ENCODE measurements at regions not wholly inside any gene's neighbourhood (a gene's known extent, or its start where the extent isn't known, plus 50 kb on each side); places are given as distances from the start of the nearest gene placed in this dataset.

DNA sequence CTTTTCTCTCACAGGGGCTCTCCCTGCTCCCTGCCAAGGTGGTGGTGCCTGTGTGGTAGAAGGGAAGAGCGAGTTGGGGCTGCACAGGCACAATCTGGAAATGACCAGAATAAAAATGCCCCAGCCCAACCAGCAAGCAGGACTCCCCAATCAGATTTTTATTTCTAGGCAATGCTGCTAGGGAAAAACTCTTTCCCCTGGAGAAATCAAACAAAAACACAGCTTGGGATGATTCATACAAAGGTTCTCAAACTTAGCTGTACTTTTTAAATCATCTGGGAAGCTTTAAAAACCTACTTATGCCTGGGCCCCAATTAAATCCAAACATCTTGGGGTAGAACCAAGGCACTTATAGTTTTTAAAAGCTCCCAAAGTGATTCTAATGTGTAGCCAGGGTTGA is 243.2 kb downstream of the HTR7 start:
- H3K27ac Mint-ChIP-seq = no peak overlapping the region
- WGBS, 2 experiments (ENCODE audit: insufficient coverage in 1 of 2, insufficient read length in 1 of 2) = 88% methylated on average over 1 of the region's 1 CpG; no CpG with 5 or more reads in 1 of the 2 experiments

GRCh38 chr10:90621577-90621976 is 236.3 kb downstream of the HTR7 start:
- H3K9ac ChIP-seq (ENCODE audit: extremely low read depth, low read length, poor library complexity, severe bottlenecking) = no peak overlapping the region
- H3K36me3 Mint-ChIP-seq (ENCODE audit: low read depth) = no peaks in the 10 kb centered on the region
- no peaks in the 10 kb centered on the region for H3K27me3 Mint-ChIP-seq (ENCODE audit: insufficient read depth)
- peak; percentile 83 for DNase-seq
- no peaks in the 10 kb centered on the region for H3K4me1 Mint-ChIP-seq
- H3K4me3 ChIP-seq (ENCODE audit: low read length) = no peak overlapping the region
- TF ChIP-seq, protein P1, sequence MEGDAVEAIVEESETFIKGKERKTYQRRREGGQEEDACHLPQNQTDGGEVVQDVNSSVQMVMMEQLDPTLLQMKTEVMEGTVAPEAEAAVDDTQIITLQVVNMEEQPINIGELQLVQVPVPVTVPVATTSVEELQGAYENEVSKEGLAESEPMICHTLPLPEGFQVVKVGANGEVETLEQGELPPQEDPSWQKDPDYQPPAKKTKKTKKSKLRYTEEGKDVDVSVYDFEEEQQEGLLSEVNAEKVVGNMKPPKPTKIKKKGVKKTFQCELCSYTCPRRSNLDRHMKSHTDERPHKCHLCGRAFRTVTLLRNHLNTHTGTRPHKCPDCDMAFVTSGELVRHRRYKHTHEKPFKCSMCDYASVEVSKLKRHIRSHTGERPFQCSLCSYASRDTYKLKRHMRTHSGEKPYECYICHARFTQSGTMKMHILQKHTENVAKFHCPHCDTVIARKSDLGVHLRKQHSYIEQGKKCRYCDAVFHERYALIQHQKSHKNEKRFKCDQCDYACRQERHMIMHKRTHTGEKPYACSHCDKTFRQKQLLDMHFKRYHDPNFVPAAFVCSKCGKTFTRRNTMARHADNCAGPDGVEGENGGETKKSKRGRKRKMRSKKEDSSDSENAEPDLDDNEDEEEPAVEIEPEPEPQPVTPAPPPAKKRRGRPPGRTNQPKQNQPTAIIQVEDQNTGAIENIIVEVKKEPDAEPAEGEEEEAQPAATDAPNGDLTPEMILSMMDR (conservative IDR thresholded peaks at IDR 0.05) = no peak
- no peak overlapping the region for H3K4me3 Mint-ChIP-seq
- no peak overlapping the region for H3K27ac ChIP-seq (ENCODE audit: low read depth, low read length)
- H3K9me3 ChIP-seq (ENCODE audit: control insufficient read depth, low read length) = no peaks in the 10 kb centered on the region
- no peaks in the 10 kb centered on the region for H3K36me3 ChIP-seq (ENCODE audit: control insufficient read depth, insufficient read depth, low read length)
- 33 to 35% methylated on average over 2 of the region's 2 CpGs for WGBS, 2 experiments (ENCODE audit: insufficient coverage in 1 of 2, insufficient read length in 1 of 2)
- no peaks in the 10 kb centered on the region for H3K9me3 Mint-ChIP-seq
- no peaks in the 10 kb centered on the region for H3K4me1 ChIP-seq (ENCODE audit: control insufficient read depth, insufficient read depth, low read length)
- no peak overlapping the region for H3K27ac Mint-ChIP-seq
- H3K27me3 ChIP-seq (ENCODE audit: control insufficient read depth, insufficient read depth, low read length, poor library complexity, severe bottlenecking) = peaks cover 28% of the 10 kb centered on the region

More for the DNA sequence above, 243.2 kb downstream of the HTR7 start:
- Mint-ChIP-seq H3K9me3 (no peaks in the 10 kb centered on the region), H3K27me3 (ENCODE audit: insufficient read depth) (peaks cover 3% of the 10 kb centered on the region), H3K4me3 (no peak overlapping the region), H3K36me3 (ENCODE audit: low read depth) (no peaks in the 10 kb centered on the region), H3K4me1 (peaks cover 7% of the 10 kb centered on the region)
- H3K4me3 ChIP-seq (ENCODE audit: low read length) = no peak overlapping the region
- no peak for DNase-seq
- peaks cover 9% of the 10 kb centered on the region for H3K4me1 ChIP-seq (ENCODE audit: control insufficient read depth, insufficient read depth, low read length)
- H3K9me3 ChIP-seq (ENCODE audit: control insufficient read depth, low read length) = no peaks in the 10 kb centered on the region
- H3K27ac ChIP-seq (ENCODE audit: low read depth, low read length) = no peak overlapping the region
- no peak overlapping the region for H3K9ac ChIP-seq (ENCODE audit: extremely low read depth, low read length, poor library complexity, severe bottlenecking)
- peaks cover 27% of the 10 kb centered on the region for H3K27me3 ChIP-seq (ENCODE audit: control insufficient read depth, insufficient read depth, low read length, poor library complexity, severe bottlenecking)
- no peaks in the 10 kb centered on the region for H3K36me3 ChIP-seq (ENCODE audit: control insufficient read depth, insufficient read depth, low read length)
- TF ChIP-seq, protein P1 (conservative IDR thresholded peaks at IDR 0.05) = no peak

DNA sequence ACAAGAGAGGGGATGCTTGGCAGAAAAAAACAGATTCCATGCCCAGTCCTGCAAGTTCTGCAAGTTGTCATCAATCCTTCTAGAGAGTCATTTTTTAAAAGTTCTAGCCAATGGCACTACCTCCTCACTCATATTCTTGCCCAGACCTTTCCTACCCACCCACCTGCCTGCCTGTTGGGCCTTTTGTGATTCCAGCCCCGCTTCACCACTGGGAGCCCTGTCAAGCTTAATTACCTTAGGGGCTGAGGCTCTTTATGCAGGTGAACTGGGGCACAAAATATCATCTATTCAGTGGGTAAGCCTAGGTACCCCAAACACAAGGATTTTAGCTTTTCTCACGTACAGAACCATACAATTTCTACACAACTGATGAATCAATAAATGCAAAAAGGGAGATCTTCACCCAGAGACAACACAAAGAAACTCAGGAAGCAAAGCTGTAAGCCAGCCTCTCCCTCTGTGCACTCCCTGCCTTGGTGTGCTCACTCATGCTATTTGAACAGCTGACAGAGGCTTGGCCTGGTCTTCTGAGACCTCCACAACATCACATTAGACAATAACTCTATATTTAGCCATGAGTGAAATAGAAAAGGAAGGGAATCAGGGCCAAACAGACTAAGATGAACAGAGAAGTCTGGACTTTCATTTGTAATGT is 222.6 kb downstream of the HTR7 start:
- TF ChIP-seq, protein P1 (conservative IDR thresholded peaks at IDR 0.05) = no peak
- Histone ChIP-seq H3K27ac (ENCODE audit: low read depth, low read length) (no peak overlapping the region), H3K27me3 (ENCODE audit: control insufficient read depth, insufficient read depth, low read length, poor library complexity, severe bottlenecking) (peaks cover 45% of the 10 kb centered on the region), H3K4me3 (ENCODE audit: low read length) (no peak overlapping the region), H3K9me3 (ENCODE audit: control insufficient read depth, low read length) (peaks cover 7% of the 10 kb centered on the region), H3K36me3 (ENCODE audit: control insufficient read depth, insufficient read depth, low read length) (no peaks in the 10 kb centered on the region), H3K4me1 (ENCODE audit: control insufficient read depth, insufficient read depth, low read length) (no peaks in the 10 kb centered on the region), H3K9ac (ENCODE audit: extremely low read depth, low read length, poor library complexity, severe bottlenecking) (no peak overlapping the region)
- no peak for DNase-seq
- no peaks in the 10 kb centered on the region for H3K36me3 Mint-ChIP-seq (ENCODE audit: low read depth)
- H3K27ac Mint-ChIP-seq = no peak overlapping the region
- 33 to 63% methylated on average over 1 to 2 of the region's 2 CpGs for WGBS, 2 experiments (ENCODE audit: insufficient coverage in 1 of 2, insufficient read length in 1 of 2)
- H3K4me3 Mint-ChIP-seq = no peak overlapping the region
- H3K9me3 Mint-ChIP-seq = peaks cover 20% of the 10 kb centered on the region
- H3K4me1 Mint-ChIP-seq = no peaks in the 10 kb centered on the region
- peaks cover 2% of the 10 kb centered on the region for H3K27me3 Mint-ChIP-seq (ENCODE audit: insufficient read depth)
